Astrocyte of the spinal cord (primary cell): ENCODE measurements at regions not wholly inside any gene's neighbourhood (a gene's known extent, or its start where the extent isn't known, plus 50 kb on each side); places are given as distances from the start of the nearest gene placed in this dataset.

ENCODE experiments used
- DNase-seq: peaks from one replicate; pipeline ENCODE4 v3.0.0; 2011; ENCODE audit warnings: low read depth, low spot score
- H3K4me3 ChIP-seq: 2 replicates; pipeline ENCODE4 v1.5.1; 2011; ENCODE audit warnings: low read depth, mild to moderate bottlenecking, low read length, moderate library complexity
- CTCF ChIP-seq: IDR thresholded peaks from 2 replicates; pipeline ENCODE4 v1.5.1; 2012; ENCODE audit warnings: low read depth, mild to moderate bottlenecking, low read length, inconsistent platforms
- in situ Hi-C: cut with HindIII; loops from 2 replicates; pipeline ENCODE4 v1.10.0; 2017; ENCODE audit warnings: low sequenced_read_pairs

- TF ChIP-seq CTCF, result no peak
- no peak for DNase-seq
- in situ Hi-C loops, result no loop called here
- no peak overlapping the region for H3K4me3 ChIP-seq
Measured at GRCh38 chr10:120266022-120266421, 191.0 kb upstream of the PLPP4 start.

GRCh38 chr10:120270906-120271305 lies 186.1 kb upstream of the PLPP4 start:
- no peak overlapping the region for H3K4me3 ChIP-seq
- in situ Hi-C loops, result no loop called here
- no peak for DNase-seq
- TF ChIP-seq CTCF, result no peak

- H3K4me3 ChIP-seq, result no peak overlapping the region
- in situ Hi-C loops, result no loop called here
- no peak for DNase-seq
- TF ChIP-seq CTCF, result no peak
Measured at GRCh38 chr10:120271696-120272095, 185.3 kb upstream of the PLPP4 start.

GRCh38 chr10:120272350-120272749 lies 184.7 kb upstream of the PLPP4 start:
- TF ChIP-seq CTCF, result no peak
- DNase-seq, result no peak
- no peak overlapping the region for H3K4me3 ChIP-seq
- in situ Hi-C loops, result no loop called here

- in situ Hi-C loops, result no loop called here
Measured at GRCh38 chr10:120278069-120278468, 179.0 kb upstream of the PLPP4 start.

GRCh38 chr10:120279196-120279595 lies 177.8 kb upstream of the PLPP4 start:
- in situ Hi-C loops, result no loop called here
- no peak for TF ChIP-seq CTCF
- DNase-seq, result no peak
- no peak overlapping the region for H3K4me3 ChIP-seq

More at GRCh38 chr10:120278069-120278468, 179.0 kb upstream of the PLPP4 start:
- TF ChIP-seq CTCF, result no peak
- H3K4me3 ChIP-seq, result no peak overlapping the region
- no peak for DNase-seq

- no peak for TF ChIP-seq CTCF
- in situ Hi-C loops, result no loop called here
- no peak for DNase-seq
- no peak overlapping the region for H3K4me3 ChIP-seq
Measured at GRCh38 chr10:120282421-120282820, 174.6 kb upstream of the PLPP4 start.
